Tongue (tissue), 1 donor: ENCODE measurements at regions not wholly inside any gene's neighbourhood (a gene's known extent, or its start where the extent isn't known, plus 50 kb on each side); places are given as distances from the start of the nearest gene placed in this dataset.
"Not testable (repeated sequence)": the region's sequence is repeated elsewhere in the genome, so short reads cannot be mapped to it uniquely, and the experiment has no call there.

Experiments
- DNase-seq: peaks from one replicate; pipeline ENCODE4 v3.0.0-alpha.2; 2015

DNA sequence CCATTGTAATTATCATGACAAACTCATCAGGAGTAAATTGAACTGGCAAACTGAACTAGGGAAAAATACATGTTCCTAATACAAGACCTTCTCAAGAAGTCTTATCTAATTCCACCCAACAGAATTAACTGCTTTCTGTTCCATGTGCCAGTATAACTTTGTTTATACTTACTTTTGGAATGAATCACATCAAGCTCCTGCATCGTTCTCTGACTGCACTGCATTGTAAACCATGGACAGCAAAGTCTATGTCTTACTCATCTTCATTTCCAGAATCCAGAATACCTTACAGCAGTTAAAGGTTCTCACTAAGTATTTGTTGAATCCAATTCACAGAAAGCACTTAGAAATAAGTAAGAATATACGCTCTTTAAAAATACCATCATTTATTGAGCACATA, 102.8 kb downstream of the PLK2 start:
- DNase-seq: no peak

DNA sequence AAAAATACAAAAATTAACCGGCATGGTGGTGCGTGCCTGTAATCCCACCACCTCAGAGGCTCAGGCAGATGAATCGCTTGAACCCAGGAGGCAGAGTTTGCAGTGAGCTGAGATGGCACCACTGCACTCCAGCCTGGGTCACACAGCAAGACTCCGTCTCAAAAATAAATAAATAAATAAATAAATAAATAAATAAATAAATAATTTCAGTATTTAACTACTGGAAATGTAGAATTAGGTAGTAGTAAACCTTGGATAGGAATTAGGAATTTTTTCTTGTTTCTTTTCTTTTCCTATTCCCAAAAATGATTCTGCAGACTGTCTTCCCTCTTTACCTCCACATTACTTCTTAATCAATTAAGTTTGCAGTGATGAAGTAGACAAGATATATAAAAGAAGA, 103.2 kb downstream of the PLK2 start:
- DNase-seq: no peak

DNA sequence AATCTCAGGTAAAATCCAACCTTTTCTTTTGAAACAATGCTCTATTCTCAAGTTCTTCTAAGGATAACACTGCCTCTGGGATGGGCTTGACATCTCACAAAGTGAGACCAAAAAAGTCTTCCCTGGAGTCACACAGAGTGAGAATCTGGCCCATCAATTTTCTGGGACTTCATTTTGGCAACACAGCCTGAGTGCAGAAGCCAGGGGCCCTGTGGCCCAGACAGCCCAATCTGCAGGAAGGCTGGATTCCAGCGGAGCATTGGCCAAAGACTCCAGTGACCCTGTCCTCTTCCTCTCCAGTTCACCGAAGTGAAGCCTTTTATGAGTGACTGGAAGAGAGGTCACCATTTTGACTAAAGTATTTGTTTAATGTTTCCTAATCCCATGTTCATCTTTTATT, 105.1 kb downstream of the PLK2 start:
- DNase-seq: no peak

DNA sequence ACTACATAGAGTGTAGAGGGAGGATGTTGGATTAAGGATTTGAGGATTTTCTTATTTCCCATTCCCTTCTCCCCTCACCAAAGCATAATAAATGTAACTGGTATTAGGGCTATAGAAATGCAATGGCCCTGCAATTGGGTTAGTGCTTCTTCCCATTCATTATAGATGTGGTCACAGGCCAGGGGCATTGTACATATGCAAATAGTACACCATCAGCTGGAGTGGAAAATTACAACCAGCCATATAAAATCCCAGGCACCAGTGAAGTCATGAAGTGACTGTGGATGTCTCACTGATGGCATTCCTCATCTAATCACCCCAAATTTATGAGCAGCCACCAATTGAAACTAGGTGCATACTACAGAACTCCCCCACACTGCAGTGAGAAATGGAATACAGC, 105.9 kb downstream of the PLK2 start:
- no peak for DNase-seq

DNA sequence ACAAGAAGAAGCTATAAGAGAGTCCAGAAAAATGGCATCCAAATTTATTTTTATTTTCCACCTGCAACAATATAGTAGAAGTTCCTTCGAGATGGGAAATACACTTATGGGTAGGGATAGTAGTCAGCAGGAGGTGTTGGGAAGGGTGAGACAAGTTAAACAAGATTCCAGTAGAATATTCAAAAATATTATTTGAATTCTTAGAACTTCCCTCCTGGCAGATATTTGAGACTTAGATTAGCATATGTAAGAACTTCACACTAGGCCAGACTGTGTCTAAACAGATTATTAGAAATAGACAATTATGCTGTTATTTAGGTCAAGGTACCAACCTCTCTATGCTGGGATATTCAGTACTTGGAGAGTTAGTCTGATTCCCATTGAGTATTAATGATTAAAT, 108.7 kb downstream of the PLK2 start:
- no peak for DNase-seq

DNA sequence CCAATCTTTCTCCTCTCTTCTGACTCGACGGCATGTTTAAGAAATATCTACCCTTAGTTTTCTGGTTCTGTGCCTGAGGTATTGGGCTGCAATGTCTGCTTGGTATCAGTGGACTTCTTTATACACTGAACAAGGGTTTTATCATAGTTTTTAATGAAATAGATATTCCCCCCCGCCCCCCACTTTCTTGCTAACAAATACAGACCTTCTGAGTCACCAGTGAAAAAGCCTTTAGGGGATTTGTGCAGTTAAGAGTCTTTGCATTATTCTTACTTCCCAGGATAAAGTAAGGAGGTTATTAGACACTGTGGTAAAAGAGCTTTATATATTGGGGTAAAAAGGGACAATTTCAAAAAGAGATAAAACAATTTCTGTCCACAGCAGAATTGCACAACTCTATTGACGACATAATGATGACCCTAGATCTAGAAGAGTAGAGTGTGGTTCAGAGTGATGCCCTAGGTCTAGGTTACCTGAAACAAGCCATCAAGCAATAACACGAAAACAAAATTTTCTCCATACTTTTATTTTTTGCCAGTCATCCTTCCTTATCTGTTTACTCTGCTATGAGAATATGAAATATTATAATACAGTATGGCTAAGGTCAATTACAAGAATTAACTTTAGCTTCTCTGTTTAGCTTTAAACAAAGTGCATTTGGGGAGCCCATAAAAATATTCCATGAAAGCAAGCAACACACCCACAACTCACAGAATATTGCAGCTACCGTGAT, 110.7 kb downstream of the PLK2 start:
- DNase-seq: no peak

DNA sequence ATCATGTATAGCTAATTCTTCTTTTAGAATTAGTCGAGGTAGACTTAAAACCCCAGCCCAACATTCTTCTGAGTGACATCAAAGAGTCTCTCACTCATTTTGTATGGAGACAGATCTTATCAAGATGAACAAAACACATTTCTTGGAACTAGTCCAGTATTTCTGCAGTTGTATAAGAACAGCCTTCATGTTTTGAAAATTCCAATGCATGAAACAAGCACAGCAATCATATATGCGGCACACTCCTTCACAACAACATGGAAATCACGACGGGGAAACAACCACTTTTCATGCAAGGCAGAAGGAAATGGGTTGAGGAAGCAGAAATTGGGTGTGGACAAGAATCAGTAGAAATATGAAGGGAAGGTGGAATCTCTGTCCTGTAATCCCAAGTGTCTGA, 113.8 kb downstream of the PLK2 start:
- no peak for DNase-seq

DNA sequence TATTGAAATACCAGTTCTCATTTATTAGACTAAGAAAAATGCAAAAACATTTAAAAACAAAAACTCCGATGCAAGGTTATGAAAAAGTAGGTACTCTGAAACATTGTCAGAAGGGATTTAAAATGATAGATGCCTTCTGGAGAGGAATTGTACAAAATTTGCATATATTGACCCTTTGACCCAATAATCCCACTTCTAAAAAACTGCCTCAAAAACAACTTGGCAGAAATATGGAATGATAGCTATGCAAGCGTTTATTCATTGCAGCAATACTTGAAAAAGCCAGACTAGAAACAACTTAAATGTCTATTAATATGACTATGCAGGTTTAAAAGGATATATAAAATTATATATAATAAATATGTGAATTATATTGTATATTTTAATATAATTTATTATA, 118.4 kb downstream of the PLK2 start:
- DNase-seq: no peak

DNA sequence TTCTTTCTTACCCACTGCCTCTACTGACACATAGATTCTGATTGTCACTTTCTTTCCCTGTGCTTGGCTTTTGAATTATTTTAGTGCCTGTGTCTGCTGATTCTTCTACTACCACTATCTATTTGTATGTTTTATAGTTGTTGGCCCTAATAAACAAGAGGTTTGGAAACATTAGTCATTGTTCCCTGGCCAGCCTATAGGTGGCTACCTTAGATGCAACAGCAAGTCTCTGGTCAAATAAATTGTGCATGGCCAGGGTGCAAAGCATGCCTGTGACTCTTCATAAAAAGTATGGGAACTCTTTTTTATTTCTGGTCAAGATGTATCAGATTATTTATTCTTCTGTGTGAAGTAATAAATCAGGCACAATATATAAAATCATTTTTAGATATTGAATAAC, 124.4 kb downstream of the PLK2 start:
- no peak for DNase-seq

DNA sequence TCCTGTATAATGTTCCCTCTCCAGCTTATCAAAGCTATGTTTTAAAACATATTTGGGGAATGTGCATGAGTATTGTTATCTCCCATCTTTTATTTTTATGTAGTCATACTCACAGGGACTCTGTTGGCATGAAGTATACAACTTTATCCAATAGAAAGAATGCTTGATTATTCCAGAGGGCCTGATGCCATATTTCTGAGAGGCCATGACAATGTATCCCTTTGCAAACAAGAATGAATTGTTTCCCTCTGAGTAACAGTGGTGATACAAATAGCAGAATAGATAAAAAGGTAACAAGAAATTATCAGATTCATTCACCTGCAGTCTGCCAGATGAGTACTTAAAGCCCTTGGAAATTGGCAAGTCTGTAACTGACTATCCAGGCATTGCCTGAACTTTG, 125.9 kb downstream of the PLK2 start:
- DNase-seq: no peak

DNA sequence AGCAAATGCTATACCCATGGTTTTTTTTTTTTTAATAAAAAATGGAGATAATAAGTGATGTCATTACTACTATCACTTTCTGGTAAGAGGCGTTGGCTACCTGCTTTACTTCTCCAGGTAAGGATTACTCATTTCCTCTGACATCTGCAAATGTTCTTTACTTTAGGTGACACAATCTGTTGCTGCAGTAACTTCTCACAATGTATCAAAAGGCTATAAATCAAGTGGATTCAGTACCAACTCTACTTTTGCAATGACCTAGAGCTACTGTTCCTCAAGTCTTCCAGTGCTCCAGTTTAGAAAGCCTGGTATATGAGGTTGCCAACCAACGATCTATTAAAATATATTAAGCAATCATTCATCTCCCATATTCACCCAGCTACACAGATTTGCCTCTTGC, 129.1 kb downstream of the PLK2 start:
- no peak for DNase-seq

DNA sequence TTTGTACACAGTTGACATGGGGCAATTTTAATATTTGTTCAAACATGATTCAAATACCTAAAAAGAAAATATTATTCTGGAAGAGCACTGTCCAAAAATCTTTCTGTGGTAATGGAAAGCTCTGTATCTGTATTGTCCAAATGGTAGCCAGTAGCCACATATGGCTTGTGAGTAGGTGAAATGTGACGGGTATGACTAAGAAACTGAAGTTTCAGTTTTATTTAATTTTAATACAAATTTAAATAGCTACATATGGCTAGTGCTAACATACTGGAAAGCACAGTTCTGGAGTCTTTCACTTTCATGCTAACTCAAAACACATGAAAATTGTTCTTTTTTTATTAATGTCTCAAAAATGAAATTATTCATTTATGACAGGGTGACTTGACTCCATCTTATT, 132.6 kb downstream of the PLK2 start:
- DNase-seq: no peak

DNA sequence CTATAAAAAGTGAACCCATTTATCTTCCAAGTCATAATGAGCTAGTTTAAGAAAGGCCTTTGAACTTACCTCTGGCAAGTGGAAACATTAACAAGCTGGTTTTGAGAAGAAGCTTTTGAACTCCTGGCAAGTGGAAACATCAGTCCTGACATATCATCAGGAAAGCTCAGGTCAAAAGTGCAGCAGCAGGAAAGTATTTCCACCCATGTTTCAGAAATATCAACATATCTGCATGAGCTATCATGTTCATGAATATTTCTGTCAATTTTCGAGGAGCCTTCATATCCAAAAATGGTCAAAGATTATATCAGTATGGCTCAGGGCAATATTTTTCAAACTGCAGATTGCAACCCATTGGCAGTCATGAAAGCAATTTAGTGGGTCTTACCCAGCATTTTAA, 133.9 kb downstream of the PLK2 start:
- DNase-seq: no peak

DNA sequence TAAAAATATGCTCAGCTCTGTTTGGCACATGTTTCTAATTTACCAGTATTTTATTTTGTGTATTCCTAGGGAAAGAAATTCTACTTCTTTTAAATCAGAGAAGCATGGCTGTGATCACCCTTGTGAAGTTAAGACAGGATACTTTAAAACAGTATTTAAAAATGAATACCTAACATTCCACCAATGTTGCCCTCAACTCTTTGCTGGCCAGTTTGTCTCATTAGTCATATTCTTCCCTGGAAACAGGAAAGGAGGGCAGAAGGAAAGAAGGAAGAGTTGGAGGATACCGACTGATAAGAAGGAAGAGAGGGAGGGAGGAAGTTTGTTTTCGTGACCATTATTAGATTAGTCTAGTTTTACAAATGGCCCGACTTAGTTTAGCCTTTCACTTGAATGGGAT, 137.4 kb downstream of the PLK2 start:
- DNase-seq: no peak

DNA sequence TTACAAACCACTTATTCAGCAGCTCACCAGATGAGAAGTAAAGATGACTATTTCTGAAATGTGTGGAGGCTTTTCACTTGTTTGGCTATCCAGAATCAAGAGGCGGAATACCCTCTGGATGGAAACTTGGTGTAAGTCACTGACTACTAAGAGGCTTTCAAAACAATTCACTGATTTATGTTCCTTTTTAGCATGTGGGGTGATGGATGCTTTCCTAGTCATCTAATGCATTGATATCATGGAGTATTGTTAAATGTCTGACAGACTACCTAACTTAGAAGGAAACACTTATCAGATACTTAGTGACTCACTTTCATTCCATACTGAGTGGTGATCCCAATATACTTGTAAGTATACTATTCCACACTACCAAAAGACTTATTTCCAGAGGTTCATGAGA, 141.4 kb downstream of the PLK2 start:
- no peak for DNase-seq

DNA sequence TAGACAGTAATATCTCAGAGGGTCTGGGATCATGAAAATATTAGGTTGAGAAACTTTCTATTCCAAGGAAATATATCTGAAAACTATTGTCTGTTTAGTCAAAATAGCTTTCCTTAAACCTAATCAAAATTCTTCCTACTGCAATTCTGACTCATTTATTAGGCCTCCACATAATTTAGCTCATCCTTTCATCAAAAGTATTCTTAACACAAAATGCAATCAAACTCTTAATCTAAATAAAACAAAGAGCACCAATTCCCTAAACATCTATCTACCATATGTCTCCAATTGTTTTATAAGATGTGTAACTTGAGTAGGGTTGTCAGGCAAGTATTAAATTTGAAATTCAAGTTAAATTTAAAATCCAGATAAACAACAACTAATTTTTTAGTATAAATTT, 142.1 kb downstream of the PLK2 start:
- no peak for DNase-seq

DNA sequence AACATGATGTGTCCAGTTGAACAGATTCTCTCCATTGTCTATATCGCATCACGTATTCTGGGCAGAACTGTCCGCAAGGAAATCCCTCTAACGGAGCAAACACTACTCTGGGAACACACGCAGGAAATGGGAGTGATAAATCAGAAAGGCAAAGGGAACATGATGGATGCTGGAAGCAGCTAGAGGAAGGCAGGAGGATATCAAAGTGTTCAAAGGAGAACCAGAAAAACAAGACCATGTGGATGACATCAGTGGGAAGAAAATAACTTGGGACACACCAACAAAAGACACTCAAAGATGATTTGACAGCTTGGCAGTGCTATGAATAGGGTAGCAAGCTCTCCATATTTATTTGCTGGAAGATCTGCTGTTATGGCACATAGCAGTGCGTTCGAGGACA, 142.9 kb downstream of the PLK2 start:
- DNase-seq: no peak

DNA sequence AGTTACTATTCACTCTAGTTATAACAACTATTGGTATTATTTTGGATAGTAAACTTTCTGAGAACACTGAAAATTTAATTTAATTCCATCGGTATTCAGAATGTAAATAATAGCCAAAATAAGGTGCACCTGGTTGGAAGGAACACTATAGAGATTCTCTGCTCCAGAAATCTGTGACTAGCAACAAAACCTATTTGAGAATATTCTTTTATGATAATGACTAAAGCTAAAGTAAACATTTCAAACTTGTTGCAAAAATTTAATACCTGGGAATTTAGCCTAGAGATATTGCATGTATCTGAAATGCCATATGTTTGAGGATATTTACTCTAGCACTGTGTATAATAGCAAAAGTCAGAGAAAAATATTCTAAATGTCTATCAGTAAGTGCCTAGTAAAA, 144.1 kb downstream of the PLK2 start:
- DNase-seq: no peak

DNA sequence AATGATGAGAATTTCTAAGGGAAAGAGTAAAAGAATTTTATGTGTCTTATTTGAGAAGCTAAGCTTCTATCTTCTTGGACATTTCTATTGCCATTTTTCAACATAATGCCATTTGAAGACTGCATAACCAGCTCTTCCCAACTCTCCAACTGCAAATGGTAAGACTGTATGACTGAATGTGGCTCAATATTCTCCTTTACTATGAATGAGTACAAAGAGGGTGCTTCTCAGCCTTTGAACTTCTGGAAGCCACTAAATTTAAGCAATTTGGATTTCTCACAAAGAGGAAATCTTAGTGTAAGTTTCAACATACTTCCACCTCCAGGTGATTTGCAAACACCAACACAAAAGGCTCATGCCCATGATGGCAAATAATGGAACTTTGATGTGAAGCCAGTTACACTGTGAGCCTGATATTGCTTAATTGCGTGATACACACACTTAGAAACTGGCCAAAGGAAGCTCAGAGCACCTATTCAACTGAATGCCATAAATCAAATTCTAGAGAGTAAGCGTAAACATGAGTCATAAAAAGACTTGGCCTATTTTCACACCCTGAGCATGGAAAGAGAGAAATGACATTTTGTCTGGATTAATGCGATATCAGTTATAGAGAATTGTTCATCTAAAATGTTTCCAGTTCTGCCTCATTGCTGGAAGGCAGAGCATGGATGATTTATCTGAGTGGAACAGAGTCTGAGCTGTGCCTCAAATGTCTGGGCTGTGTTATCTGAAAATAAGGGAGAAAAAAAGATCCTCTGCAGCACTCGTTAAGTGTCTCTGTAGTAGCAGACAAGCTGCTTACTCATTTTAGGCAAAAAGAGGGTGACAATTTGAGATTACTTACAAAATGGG, 145.3 kb downstream of the PLK2 start:
- DNase-seq: no peak

DNA sequence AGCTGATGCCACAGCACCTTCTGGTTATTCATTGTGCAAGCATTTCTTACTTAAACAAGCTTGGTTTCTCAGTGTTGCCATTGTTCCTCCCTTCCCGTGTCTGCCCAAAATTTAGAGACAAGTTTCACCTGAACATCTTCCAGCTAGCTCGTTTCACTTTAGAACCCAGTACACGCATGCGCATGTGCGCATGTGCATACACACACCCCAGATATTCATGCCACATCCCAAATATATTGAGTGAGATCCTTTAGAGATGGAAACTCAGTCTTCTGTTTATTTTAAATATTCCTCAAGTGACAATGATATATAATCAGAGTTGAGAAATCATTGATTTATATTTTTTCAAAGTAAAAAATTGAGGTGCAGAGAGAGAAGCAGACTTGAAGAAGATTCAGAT, 147.6 kb downstream of the PLK2 start:
- DNase-seq: no peak

DNA sequence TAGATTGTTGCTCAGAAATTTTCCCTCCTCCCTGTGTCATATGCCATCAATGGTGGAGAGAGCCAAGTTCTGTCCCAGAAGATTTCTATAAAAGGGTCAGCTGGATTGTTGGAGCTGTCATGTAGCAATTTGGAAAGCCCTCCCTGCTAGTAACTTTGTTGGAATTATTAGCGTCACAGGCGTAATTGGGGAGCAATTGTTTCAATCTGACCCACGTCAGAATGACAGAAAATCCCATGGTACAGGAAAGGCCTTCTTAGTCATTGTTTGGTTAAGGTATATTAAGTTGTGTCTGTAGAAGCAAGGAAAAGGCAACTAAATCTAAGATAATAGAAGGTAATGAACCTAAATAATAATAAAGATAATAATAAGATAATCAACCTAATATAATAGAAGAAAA, 148.4 kb downstream of the PLK2 start:
- DNase-seq: no peak

DNA sequence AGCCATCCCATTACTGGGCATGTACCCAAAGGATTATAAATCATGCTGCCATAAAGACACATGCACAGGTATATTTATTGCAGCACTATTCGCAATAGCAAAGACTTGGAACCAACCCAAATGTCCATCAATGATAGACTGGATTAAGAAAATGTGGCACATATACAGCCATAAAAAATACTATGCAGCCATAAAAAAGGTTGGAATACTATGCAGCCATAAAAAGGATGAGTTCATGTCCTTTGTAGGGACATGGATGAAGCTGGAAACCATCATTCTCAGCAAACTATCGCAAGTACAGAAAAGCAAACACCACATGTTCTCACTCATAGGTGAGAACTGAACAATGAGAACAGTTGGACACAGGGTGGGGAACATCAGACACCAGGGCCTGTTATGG, 151.5 kb downstream of the PLK2 start:
- not testable (repeated sequence) for DNase-seq

DNA sequence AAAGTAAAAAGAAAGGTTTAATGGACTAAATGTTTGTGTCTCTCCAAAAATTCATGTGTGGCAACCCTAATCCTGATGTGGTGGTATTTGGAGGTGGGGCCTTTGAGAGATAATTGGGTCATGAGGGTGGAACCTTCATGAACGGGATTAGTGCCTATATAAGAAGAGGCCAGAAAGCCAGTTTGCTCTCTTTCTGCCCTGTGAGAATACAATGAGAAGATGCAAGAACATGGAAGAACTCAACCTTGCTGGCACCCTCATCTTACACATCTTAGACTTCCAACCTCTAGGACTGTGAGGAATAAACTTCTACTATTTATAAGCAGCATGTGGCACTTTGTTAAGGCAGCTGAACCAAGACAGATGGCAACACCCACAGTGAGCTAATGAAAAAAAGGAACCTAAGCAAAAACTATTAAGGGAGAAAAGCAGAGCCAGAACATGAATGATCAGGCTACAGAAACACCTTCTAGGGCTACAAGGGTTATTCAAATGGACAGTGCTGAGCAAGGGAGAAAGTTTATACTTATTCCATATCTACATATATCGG, 159.5 kb downstream of the PLK2 start:
- no peak for DNase-seq

DNA sequence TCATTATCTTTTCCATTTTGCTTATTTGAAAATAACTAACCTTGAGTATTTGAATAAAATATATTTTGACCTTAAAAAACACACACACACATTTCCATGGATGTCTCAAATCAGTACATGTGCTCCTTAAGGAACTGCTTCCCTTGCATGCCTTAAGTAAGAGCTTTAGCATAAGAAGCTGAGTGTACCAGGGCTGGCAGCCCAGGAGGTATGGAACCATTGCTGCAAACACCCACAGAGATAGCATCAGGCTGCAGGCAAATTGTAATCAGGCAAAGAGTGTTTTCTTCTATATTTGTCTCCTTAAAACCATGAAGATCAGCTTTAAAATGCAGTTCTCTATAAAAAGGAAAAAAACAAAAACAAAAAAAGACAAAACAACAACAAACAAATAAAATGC, 160.6 kb downstream of the PLK2 start:
- no peak for DNase-seq
